RKO (cell line): ENCODE measurements at regions not wholly inside any gene's neighbourhood (a gene's known extent, or its start where the extent isn't known, plus 50 kb on each side); places are given as distances from the start of the nearest gene placed in this dataset.
"Not testable (repeated sequence)": the region's sequence is repeated elsewhere in the genome, so short reads cannot be mapped to it uniquely, and the experiment has no call there.

Source experiments
- DNase-seq: peaks from one replicate; pipeline ENCODE4 v3.0.0-alpha.2; 2016; ENCODE audit warnings: low spot score

DNA sequence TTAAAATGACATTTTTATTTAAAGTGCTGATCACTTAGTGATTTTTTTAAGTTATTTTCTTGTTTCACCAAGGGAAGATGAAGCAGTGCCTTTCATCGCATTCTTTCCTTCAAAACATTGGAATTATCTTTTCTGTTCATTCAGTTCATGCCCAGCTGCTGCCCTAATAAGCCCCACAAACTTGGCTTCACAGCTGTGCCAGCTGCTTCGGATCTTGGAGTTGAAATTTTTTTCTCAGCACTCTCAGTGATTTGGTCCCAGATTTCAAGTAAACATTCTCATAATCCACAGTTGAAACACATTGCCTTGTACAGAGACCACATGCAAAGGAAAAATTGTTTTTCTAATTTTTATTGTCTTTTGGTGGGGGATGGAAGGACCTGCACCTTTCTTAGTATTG, 353.3 kb upstream of the LRP1B start:
- DNase-seq = no peak

DNA sequence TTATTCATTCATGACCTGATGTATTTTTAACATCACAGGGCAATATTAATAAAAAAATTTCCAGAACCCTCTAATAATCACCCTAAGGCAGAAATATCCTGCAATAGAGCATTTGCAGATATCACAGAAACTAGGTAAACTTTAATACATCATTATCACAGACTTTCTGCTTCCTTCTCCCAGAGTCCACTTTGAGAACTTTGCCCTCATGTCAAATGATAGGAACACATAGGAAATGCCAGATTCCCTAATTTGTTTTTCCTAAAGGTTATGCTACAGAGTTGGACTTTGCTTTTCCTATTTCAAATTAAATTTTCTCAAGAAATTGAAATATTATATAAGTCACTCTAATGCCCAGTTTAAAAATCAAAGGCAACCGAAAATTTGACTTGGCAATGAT, 352.8 kb upstream of the LRP1B start:
- DNase-seq = no peak

DNA sequence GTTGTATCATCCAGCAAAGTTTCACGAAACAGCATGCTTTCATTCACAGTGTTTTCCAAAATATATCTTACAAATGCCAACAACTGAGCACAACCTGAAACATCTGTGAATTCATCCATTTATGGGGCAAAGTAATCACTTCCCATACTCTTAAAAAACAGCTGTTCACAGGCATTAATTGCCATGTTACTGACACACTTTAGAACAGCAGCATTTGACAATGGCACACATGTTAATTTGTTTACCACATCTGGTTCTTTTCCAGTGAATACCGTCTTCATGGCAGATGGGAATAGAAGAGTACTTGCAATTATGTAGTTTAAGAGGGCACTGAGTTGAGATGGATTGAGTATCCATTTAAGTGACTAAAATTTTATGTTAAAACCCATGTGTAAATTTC, 347.4 kb upstream of the LRP1B start:
- no peak for DNase-seq

GRCh38 chr2:142472382-142472781, 341.6 kb upstream of the LRP1B start:
- no peak for DNase-seq

DNA sequence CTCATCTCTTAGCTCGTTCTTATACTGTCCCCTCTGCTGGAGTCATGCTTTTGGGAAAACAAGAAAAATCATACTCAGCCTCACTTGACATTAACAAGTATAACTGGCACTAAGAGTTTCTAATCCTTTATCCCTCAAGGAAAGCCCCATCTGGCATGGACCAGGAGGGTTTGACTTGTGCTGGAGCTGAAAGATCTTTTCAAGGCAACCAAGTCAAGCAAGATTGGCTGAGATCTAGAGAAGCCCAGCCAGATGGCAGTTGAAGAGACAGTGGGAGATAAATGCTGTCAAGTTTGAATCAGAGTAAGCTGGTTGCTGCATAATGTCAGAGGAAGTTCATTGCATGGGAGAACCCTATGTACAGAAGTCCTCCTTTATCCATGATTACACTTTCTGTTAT, 336.5 kb upstream of the LRP1B start:
- no peak for DNase-seq

GRCh38 chr2:142463047-142463446, 332.2 kb upstream of the LRP1B start:
- no peak for DNase-seq

GRCh38 chr2:142462306-142462705, 331.5 kb upstream of the LRP1B start:
- no peak for DNase-seq

GRCh38 chr2:142445551-142446072, 314.8 kb upstream of the LRP1B start:
- no peak for DNase-seq

DNA sequence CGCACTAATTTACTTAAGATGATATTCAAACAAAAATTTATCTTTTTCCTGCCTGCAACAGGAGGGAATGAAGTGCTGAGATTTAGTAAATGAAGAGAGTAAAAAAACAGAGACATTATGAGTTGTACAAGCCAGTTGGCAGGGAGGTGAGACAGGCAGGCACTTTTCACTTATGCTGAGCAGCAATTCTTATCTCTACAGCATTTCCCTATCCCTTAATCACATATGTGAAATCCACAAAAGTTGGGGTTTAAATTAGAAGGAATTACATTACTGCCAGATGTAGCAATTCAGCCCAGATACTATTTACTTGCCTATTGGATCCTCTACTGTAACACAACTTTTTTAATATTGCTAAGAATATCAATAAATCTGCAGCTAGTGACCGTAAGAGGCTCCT, 314.2 kb upstream of the LRP1B start:
- DNase-seq = no peak

DNA sequence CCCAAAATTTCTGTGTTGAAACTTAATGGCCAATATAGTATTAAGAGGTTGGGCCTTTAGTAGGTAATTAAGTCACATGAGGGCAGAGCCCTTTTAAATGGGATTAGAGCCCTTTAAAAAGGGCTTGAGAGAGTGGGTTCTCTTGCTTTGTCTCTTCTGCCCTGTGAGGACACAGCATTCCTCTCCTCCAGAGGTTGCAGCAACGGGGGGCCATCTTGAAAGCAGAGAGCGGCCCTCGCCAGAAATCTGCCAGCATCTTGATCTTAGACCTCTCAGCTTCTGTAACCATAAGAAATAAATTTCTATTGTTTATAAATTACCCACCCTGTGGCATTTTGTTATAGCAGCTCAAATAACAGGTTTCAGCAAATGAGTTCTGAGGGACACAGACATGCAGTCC, 305.0 kb upstream of the LRP1B start:
- no peak for DNase-seq

GRCh38 chr2:142426064-142426463, 295.2 kb upstream of the LRP1B start:
- DNase-seq = no peak

DNA sequence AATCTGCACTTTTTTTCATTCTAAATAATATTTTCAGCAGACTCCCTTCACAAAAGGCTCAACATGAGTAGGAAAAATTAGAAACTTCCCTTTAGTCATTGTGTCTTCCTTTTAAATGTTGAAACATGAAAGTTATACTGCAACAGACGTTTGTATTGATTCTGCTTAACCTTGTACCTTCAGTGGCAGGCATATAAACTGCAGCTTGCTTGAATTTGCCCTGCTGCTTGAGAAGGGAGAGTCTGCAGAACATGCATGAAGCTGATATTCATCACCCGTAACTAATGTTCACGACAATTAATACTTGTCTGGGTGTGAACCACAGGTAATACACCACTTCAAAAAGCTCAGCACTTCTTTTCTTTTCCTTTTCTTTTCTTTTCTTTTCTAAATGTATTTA, 294.7 kb upstream of the LRP1B start:
- no peak for DNase-seq

DNA sequence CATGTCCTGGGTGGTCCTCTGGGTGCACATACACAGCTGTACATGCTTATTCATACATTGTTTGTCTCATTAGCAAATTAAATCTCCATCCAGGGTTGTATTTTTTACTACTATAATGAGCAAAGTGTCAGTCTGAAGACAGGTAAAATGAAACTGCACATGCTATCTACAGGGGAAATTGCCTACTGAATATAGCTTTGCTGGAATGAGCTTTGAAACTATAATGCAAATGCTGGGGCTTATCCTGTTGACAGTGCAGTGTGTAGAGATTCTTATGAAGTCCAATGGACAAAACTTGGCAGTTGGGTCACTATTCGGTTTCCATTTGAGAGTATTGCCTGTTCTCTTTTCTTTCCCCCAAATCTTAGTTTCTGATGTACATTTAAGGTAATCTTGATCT, 292.8 kb upstream of the LRP1B start:
- DNase-seq = no peak

- DNase-seq = no peak
Observed at GRCh38 chr2:142422769-142423168, 292.0 kb upstream of the LRP1B start.

DNA sequence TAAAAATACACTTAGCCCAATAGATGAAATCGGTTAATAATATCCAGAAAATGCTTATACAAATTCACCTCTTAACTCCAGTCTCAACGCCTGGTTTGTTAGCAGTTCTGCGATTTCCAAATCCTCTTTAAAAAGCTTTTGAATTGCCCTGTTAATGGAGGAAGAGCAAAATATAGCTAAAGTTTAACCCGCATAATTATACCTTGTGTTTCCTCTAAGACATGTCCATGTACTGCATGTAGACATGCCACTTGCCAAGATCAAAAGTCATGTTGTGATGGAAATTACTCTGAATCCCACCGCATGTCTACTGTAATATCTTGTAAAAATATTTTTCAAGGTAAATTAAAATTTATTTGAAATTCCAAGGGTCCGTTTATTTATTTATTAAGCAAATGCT, 291.2 kb upstream of the LRP1B start:
- DNase-seq = no peak

DNA sequence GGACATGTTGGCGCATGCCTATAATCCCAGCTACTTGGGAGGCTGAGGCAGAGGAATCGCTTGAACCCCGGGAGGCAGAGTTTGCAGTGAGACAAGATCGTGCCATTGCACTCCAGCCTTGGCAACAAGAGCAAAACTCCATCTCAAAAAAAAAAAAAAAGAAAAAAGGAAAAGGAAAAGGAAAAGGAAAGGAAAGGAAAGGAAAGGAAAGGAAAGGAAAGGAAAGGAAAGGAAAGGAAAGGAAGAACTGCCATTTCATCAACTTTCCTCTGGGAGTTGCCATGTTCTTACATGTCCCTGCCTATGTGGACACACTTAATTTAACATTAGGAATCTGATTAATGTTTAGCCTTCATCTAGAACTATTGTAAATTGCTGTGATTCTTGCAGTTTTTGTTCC, 287.9 kb upstream of the LRP1B start:
- not testable (repeated sequence) for DNase-seq

- DNase-seq = no peak
Observed at GRCh38 chr2:142416996-142417395, 286.2 kb upstream of the LRP1B start.

DNA sequence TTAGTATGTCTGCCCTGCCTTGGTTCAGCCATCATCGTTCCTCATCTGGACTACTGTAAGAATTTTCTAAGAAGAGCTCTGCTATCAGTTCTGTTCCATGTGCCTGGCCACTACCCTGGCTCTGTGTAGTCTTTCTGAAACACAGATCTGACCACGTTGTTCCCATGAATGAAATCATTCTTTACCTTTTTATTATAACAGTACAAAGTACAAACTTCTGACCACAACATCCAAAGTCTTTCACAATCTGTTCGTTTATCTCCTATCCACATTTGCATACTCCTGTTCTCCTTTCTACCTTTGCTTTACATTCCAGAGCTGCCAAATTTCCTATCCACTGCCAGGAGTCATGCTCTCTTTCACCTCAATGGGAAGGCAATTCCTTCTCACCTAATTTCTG, 284.6 kb upstream of the LRP1B start:
- no peak for DNase-seq

- DNase-seq = no peak
Observed at GRCh38 chr2:142398212-142398611, 267.4 kb upstream of the LRP1B start.

- DNase-seq = no peak
Observed at GRCh38 chr2:142395291-142395690, 264.5 kb upstream of the LRP1B start.

GRCh38 chr2:142380372-142380771, 249.6 kb upstream of the LRP1B start:
- DNase-seq = no peak

- DNase-seq = not testable (repeated sequence)
Observed at GRCh38 chr2:142362069-142362468, 231.3 kb upstream of the LRP1B start.

DNA sequence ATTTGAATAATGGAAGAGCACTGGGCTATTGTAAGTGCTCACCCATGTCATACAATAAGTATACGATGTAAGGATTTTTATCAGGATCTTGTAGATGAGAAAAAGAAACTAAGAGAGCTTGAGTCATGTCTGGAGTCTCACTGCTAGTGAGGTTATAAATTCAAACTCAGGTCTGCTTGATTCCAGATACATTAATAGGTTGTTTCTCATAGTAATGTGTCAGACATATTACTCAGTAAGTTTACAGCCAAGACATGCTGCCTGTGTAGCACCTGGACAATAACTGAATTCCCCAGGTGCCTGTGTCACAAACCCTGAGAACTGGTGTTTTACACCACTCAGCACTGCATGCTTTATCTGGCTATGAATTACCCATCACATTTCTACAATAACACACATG, 216.9 kb upstream of the LRP1B start:
- no peak for DNase-seq

GRCh38 chr2:142339261-142339660, 208.4 kb upstream of the LRP1B start:
- no peak for DNase-seq

- DNase-seq = no peak
Observed at GRCh38 chr2:142332196-142332595, 201.4 kb upstream of the LRP1B start.
